ENCODE measurements at regions not wholly inside any gene's neighbourhood (a gene's known extent, or its start where the extent isn't known, plus 50 kb on each side); places are given as distances from the start of the nearest gene placed in this dataset.
"Not testable (repeated sequence)": the region's sequence is repeated elsewhere in the genome, so short reads cannot be mapped to it uniquely, and the experiment has no call there.

DNA sequence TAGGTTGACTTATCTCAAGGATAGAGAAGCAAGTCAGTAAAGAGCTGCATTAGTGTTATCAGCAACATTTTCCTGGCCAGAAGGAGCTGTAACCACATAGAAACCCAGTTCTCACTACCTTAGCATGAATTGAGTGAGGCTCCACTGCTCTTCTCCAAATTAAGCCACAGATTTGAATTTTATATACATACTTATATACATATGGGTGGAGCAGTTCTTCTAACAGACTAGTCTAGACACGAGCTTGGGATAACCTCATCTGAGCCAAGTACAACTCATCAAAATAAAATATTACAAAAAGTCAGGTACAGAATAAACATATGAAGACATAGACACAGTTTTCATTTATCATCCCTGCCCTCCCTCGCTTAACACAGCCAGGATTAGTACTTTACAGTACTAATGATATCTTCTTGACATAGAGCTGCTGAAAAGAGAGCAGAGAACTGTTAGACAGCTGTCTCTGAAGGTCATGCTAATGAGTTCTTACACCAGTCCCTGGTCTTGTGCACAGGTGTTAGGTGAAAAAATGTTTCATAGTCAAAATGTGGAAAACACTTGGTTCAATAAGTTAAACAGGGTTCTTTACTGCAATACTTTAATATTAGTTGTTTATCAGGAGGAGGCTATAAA, 147.4 kb upstream of the HTR1E start:
- H3K27me3 ChIP-seq, result no peaks in the 10 kb centered on the region
- no peaks in the 10 kb centered on the region for H3K9me3 ChIP-seq
- no peaks in the 10 kb centered on the region for H3K4me1 ChIP-seq
- TF ChIP-seq POLR2AphosphoS5 (IDR thresholded peaks at IDR 0.05) (no peak), EP300 (IDR thresholded peaks at IDR 0.05) (no peak), POLR2A (IDR thresholded peaks at IDR 0.05) (no peak)
- TF ChIP-seq, protein P1, sequence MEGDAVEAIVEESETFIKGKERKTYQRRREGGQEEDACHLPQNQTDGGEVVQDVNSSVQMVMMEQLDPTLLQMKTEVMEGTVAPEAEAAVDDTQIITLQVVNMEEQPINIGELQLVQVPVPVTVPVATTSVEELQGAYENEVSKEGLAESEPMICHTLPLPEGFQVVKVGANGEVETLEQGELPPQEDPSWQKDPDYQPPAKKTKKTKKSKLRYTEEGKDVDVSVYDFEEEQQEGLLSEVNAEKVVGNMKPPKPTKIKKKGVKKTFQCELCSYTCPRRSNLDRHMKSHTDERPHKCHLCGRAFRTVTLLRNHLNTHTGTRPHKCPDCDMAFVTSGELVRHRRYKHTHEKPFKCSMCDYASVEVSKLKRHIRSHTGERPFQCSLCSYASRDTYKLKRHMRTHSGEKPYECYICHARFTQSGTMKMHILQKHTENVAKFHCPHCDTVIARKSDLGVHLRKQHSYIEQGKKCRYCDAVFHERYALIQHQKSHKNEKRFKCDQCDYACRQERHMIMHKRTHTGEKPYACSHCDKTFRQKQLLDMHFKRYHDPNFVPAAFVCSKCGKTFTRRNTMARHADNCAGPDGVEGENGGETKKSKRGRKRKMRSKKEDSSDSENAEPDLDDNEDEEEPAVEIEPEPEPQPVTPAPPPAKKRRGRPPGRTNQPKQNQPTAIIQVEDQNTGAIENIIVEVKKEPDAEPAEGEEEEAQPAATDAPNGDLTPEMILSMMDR (IDR thresholded peaks at IDR 0.05), result no peak
- H3K27ac ChIP-seq, result no peak overlapping the region
- no peaks in the 10 kb centered on the region for H3K36me3 ChIP-seq
- H3K4me3 ChIP-seq, result no peak overlapping the region
- ATAC-seq, result no peak
- 10 to 30% methylated on average over 2 of the region's 2 CpGs for WGBS, 2 donors (ENCODE audit: low coverage in 1 of 2)

DNA sequence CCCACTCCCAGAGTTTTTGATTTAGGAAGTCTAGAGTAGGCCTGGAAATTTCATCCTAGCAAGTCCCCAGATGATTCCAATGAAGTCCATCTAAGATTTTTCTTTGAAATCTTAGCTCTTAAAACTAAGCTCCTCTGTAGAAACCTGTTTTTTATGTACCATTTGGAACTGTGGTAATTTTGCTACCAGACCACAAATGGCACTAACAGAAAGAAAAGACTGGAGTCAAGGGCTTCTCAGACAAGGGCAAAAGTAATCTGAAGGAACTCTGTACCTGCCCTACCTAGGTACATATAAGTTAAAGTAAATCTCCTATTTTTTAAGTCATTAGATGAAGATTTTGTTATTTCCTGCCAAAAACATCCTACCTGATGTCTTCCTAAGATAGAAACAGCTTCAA, 155.0 kb upstream of the HTR1E start:
- no peak for ATAC-seq
- no peak overlapping the region for H3K4me3 ChIP-seq
- TF ChIP-seq, protein P1 (IDR thresholded peaks at IDR 0.05), result no peak

DNA sequence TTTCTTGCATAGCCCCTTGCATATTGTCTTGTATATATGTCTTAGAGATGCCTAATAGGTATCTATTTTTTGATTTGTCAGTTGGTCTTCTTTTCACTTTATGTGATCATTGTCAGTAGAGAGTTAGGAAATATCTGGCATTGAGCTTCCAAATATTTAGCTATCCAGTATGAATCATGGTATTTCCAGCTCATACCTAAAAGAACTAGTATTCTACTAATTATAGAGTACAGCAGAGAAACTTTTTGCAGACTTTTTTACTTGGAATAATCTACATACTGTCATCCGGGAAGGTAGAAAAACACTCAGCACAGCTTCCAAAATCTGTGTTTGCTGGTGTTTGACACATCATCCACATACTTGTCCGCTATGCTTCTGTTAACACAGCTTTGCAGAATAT, 156.4 kb upstream of the HTR1E start:
- no peak for ATAC-seq
- H3K36me3 ChIP-seq, result no peaks in the 10 kb centered on the region
- TF ChIP-seq POLR2A (IDR thresholded peaks at IDR 0.05), result no peak
- TF ChIP-seq, protein P1 (IDR thresholded peaks at IDR 0.05), result no peak
- no peak for TF ChIP-seq POLR2AphosphoS5 (IDR thresholded peaks at IDR 0.05)
- TF ChIP-seq EP300 (IDR thresholded peaks at IDR 0.05), result no peak
- H3K4me3 ChIP-seq, result no peak overlapping the region
- H3K27ac ChIP-seq, result no peak overlapping the region
- no peaks in the 10 kb centered on the region for H3K9me3 ChIP-seq
- no peaks in the 10 kb centered on the region for H3K4me1 ChIP-seq
- 56 to 58% methylated on average over 2 of the region's 2 CpGs for WGBS, 2 donors (ENCODE audit: low coverage in 1 of 2)
- no peaks in the 10 kb centered on the region for H3K27me3 ChIP-seq

More for the DNA sequence above, 155.0 kb upstream of the HTR1E start:
- Histone ChIP-seq H3K36me3 (no peaks in the 10 kb centered on the region), H3K9me3 (no peaks in the 10 kb centered on the region), H3K4me1 (no peaks in the 10 kb centered on the region), H3K27ac (no peak overlapping the region), H3K27me3 (no peaks in the 10 kb centered on the region)

DNA sequence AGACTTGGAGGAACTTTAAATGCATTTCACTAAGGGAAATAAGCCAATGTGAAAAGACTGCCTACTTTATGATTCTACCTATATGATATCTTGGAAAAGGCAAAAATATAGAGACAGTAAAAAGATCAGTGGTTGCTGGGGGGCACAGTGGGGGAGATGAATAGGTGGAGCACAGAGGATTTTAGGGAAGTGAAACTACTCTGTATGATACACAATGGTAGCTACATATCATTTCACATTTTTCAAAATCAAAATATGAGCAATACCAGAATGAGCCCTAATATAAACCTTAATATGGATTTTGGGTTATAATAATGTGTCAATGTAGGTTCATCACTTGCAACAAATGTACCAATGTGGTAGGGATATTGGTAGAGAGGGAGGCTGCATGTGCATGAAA, 161.4 kb upstream of the HTR1E start:
- no peaks in the 10 kb centered on the region for H3K4me1 ChIP-seq
- H3K27me3 ChIP-seq, result no peaks in the 10 kb centered on the region
- no peak overlapping the region for H3K27ac ChIP-seq
- no peak for ATAC-seq
- TF ChIP-seq EP300 (IDR thresholded peaks at IDR 0.05) (no peak), POLR2AphosphoS5 (IDR thresholded peaks at IDR 0.05) (no peak), POLR2A (IDR thresholded peaks at IDR 0.05) (no peak)
- TF ChIP-seq, protein P1 (IDR thresholded peaks at IDR 0.05), result no peak
- H3K36me3 ChIP-seq, result no peaks in the 10 kb centered on the region
- no peaks in the 10 kb centered on the region for H3K9me3 ChIP-seq
- H3K4me3 ChIP-seq, result no peak overlapping the region

DNA sequence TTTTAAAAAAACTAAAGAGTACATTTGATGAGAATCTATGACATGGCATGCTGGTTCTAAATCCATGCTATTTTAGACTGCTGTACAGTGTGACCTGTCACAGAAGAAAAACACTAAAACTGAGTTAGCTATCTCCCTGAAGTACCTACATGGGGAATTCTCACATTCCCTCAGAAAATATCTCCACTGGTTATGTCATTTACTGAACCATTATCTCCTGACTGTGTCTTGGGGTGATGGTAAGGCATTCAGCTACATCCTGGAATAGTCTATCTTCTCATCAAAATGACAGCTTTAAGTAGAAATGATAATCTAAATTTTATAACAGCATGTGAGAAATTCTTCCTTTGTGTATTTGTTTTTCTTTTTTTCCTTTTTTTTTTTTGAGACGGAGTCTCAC, 172.1 kb upstream of the HTR1E start:
- no peak overlapping the region for H3K4me3 ChIP-seq
- no peaks in the 10 kb centered on the region for H3K27me3 ChIP-seq
- 89 to 100% methylated on average over 1 of the region's 1 CpG for WGBS, 2 donors (ENCODE audit: low coverage in 1 of 2)
- no peak for ATAC-seq
- no peak overlapping the region for H3K27ac ChIP-seq
- TF ChIP-seq EP300 (IDR thresholded peaks at IDR 0.05) (no peak), POLR2A (IDR thresholded peaks at IDR 0.05) (no peak), POLR2AphosphoS5 (IDR thresholded peaks at IDR 0.05) (no peak)
- TF ChIP-seq, protein P1 (IDR thresholded peaks at IDR 0.05), result no peak
- H3K9me3 ChIP-seq, result peaks cover 0 to 7% (median 0%) of the 10 kb centered on the region in 3 donors
- H3K36me3 ChIP-seq, result no peaks in the 10 kb centered on the region
- no peaks in the 10 kb centered on the region for H3K4me1 ChIP-seq

DNA sequence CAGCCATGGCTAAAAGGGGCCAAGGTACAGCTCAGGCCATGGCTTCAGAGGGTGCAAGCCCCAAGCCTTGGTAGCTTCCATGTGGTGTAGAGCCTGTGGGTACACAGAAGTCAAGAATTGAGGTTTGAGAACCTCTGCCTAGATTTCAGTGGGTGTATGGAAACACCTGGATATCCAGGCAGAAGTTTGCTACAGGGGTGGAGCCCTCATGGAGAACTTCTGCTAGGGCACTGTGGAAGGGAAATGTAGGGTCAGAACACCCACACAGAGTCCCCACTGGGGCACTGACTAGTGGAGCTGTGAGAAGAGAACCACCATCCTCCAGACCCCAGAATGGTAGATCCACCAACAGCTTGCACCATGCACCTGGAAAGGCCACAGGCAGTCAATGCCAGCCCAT, 177.4 kb upstream of the HTR1E start:
- not testable (repeated sequence) for H3K27ac ChIP-seq, H3K4me1 ChIP-seq, H3K36me3 ChIP-seq, ATAC-seq, H3K27me3 ChIP-seq, H3K4me3 ChIP-seq
- peaks cover 0 to 12% (median 0%) of the 10 kb centered on the region in 3 donors for H3K9me3 ChIP-seq
